ENCODE measurements at regions not wholly inside any gene's neighbourhood (a gene's known extent, or its start where the extent isn't known, plus 50 kb on each side); places are given as distances from the start of the nearest gene placed in this dataset.

- no peak for TF ChIP-seq CTCF (IDR thresholded peaks at IDR 0.05; ENCODE audit: insufficient read depth, low read depth, low read length, missing control alignments)
Measured at GRCh38 chr10:50993771-50994251, 80.5 kb upstream of the PRKG1 start.

GRCh38 chr10:50997461-50997860, 76.8 kb upstream of the PRKG1 start:
- H3K4me3 ChIP-seq (ENCODE audit: low read length), result no peak overlapping the region
- no peak for DNase-seq (ENCODE audit: low read depth)
- no peak for TF ChIP-seq CTCF (IDR thresholded peaks at IDR 0.05; ENCODE audit: insufficient read depth, low read depth, low read length, missing control alignments)

More at GRCh38 chr10:50993771-50994251, 80.5 kb upstream of the PRKG1 start:
- DNase-seq (ENCODE audit: low read depth), result peak; percentile 37
- no peak overlapping the region for H3K4me3 ChIP-seq (ENCODE audit: low read length)

GRCh38 chr10:50999163-50999562, 75.1 kb upstream of the PRKG1 start:
- no peak for DNase-seq (ENCODE audit: low read depth)
- TF ChIP-seq CTCF (IDR thresholded peaks at IDR 0.05; ENCODE audit: insufficient read depth, low read depth, low read length, missing control alignments), result no peak
- no peak overlapping the region for H3K4me3 ChIP-seq (ENCODE audit: low read length)

- no peak overlapping the region for H3K4me3 ChIP-seq (ENCODE audit: low read length)
- peak; percentile 53 for DNase-seq (ENCODE audit: low read depth)
- no peak for TF ChIP-seq CTCF (IDR thresholded peaks at IDR 0.05; ENCODE audit: insufficient read depth, low read depth, low read length, missing control alignments)
Measured at GRCh38 chr10:51000164-51000563, 74.1 kb upstream of the PRKG1 start.

GRCh38 chr10:51000976-51001375, 73.3 kb upstream of the PRKG1 start:
- no peak overlapping the region for H3K4me3 ChIP-seq (ENCODE audit: low read length)
- DNase-seq (ENCODE audit: low read depth), result no peak
- no peak for TF ChIP-seq CTCF (IDR thresholded peaks at IDR 0.05; ENCODE audit: insufficient read depth, low read depth, low read length, missing control alignments)

GRCh38 chr10:51001587-51001986, 72.7 kb upstream of the PRKG1 start:
- TF ChIP-seq CTCF (IDR thresholded peaks at IDR 0.05; ENCODE audit: insufficient read depth, low read depth, low read length, missing control alignments), result peak; percentile 55
- no peak for DNase-seq (ENCODE audit: low read depth)
- H3K4me3 ChIP-seq (ENCODE audit: low read length), result no peak overlapping the region

GRCh38 chr10:51002469-51002868, 71.8 kb upstream of the PRKG1 start:
- TF ChIP-seq CTCF (IDR thresholded peaks at IDR 0.05; ENCODE audit: insufficient read depth, low read depth, low read length, missing control alignments), result no peak
- H3K4me3 ChIP-seq (ENCODE audit: low read length), result no peak overlapping the region
- DNase-seq (ENCODE audit: low read depth), result no peak

Measured in epithelial cell of esophagus (primary cell).